ENCODE measurements at regions not wholly inside any gene's neighbourhood (a gene's known extent, or its start where the extent isn't known, plus 50 kb on each side); places are given as distances from the start of the nearest gene placed in this dataset.

- TF ChIP-seq EP300 (IDR thresholded peaks at IDR 0.05; ENCODE audit: borderline replicate concordance in 1 of 2, low read depth in 2 of 2, low read length in 2 of 2) (no peak), EZH2 (IDR thresholded peaks at IDR 0.05; ENCODE audit: low read depth, low read length, severe bottlenecking) (no peak), GABPA (IDR thresholded peaks at IDR 0.05; ENCODE audit: borderline replicate concordance, insufficient read depth, low read length) (no peak), NRF1 (IDR thresholded peaks at IDR 0.05; ENCODE audit: low read depth, low read length) (no peak), TBP (IDR thresholded peaks at IDR 0.05; ENCODE audit: low read depth, low read length) (no peak), PHF8 (conservative IDR thresholded peaks at IDR 0.05; ENCODE audit: low read depth, low read length) (no peak), CHD1 (IDR thresholded peaks at IDR 0.05; ENCODE audit: low read depth, low read length) (no peak), SUZ12 (IDR thresholded peaks at IDR 0.05; ENCODE audit: low read length) (no peak), TAF1 (IDR thresholded peaks at IDR 0.05; ENCODE audit: low read depth, low read length) (no peak), ZNF274 (IDR thresholded peaks at IDR 0.05; ENCODE audit: borderline replicate concordance, extremely low read depth, low read length) (no peak), POLR2A (IDR thresholded peaks at IDR 0.05; ENCODE audit: control extremely low read depth in 1 of 2, low read depth in 2 of 2, low read length in 2 of 2) (no peak)
- TF ChIP-seq, protein P1, sequence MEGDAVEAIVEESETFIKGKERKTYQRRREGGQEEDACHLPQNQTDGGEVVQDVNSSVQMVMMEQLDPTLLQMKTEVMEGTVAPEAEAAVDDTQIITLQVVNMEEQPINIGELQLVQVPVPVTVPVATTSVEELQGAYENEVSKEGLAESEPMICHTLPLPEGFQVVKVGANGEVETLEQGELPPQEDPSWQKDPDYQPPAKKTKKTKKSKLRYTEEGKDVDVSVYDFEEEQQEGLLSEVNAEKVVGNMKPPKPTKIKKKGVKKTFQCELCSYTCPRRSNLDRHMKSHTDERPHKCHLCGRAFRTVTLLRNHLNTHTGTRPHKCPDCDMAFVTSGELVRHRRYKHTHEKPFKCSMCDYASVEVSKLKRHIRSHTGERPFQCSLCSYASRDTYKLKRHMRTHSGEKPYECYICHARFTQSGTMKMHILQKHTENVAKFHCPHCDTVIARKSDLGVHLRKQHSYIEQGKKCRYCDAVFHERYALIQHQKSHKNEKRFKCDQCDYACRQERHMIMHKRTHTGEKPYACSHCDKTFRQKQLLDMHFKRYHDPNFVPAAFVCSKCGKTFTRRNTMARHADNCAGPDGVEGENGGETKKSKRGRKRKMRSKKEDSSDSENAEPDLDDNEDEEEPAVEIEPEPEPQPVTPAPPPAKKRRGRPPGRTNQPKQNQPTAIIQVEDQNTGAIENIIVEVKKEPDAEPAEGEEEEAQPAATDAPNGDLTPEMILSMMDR (IDR thresholded peaks at IDR 0.05; ENCODE audit: control extremely low read depth in 1 of 3, insufficient read depth in 1 of 3, low read depth in 1 of 3, low read length in 3 of 3), result no peak
- TF ChIP-seq, protein P2, sequence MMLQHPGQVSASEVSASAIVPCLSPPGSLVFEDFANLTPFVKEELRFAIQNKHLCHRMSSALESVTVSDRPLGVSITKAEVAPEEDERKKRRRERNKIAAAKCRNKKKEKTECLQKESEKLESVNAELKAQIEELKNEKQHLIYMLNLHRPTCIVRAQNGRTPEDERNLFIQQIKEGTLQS (IDR thresholded peaks at IDR 0.05; ENCODE audit: insufficient read depth, low read depth, low read length), result no peak
Measured at GRCh38 chr15:94917068-94917467, 685.7 kb downstream of the MCTP2 start.

Data from H1 (cell line).